K562 (cell line): ENCODE measurements at regions not wholly inside any gene's neighbourhood (a gene's known extent, or its start where the extent isn't known, plus 50 kb on each side); places are given as distances from the start of the nearest gene placed in this dataset.
"Not testable (repeated sequence)": the region's sequence is repeated elsewhere in the genome, so short reads cannot be mapped to it uniquely, and the experiment has no call there.

ENCODE experiments used
- ADNP ChIP-seq: fragments of 200-800 bp; sonication (Bioruptor generic); IDR thresholded peaks from 2 replicates; pipeline ENCODE4 v1.6.1; 2016; ENCODE audit warnings: missing genetic modification characterization, missing compliant biosample characterization
- HNRNPK ChIP-seq: fragments of 200-400 bp; formaldehyde crosslinking; IDR thresholded peaks from one replicate; pipeline ENCODE4 v1.6.1; 2018; ENCODE audit warnings: mild to moderate bottlenecking, low read depth, low read length; ENCODE audit not compliant: poor library complexity, severe bottlenecking
- PHF20 ChIP-seq: fragments of 450-650 bp; IDR thresholded peaks from 2 replicates; pipeline ENCODE4 v1.6.1; 2018; ENCODE audit not compliant: partially characterized antibody
- POLR2A ChIP-seq: fragments of 450-650 bp; conservative IDR thresholded peaks from 2 replicates; pipeline ENCODE4 v1.6.1; 2016
- SMARCB1 ChIP-seq: IDR thresholded peaks from 2 replicates; pipeline ENCODE4 v1.6.1; 2011; ENCODE audit warnings: improper control_type of control experiment, low read depth; ENCODE audit not compliant: insufficient read length
- SNRNP70 ChIP-seq: fragments of 200-400 bp; formaldehyde crosslinking; optimal IDR thresholded peaks from 2 replicates; pipeline ENCODE3; 2017; ENCODE audit warnings: low read depth, low read length
- SRSF9 ChIP-seq: fragments of 200-400 bp; formaldehyde crosslinking; IDR thresholded peaks from 2 replicates; pipeline ENCODE4 v1.6.1; 2017; ENCODE audit warnings: low read depth, low read length, borderline replicate concordance
- ZNF121 ChIP-seq: sonication (generic); formaldehyde crosslinking; conservative IDR thresholded peaks from 2 replicates; pipeline ENCODE4 v1.8.0; 2022; ENCODE audit warnings: missing genetic modification reagents
- ZNF24 ChIP-seq: fragments of 450-650 bp; IDR thresholded peaks from 2 replicates; pipeline ENCODE4 v1.6.1; 2016
- TF ChIP-seq, protein P1 (sequence below), 3 experiments: IDR thresholded peaks in 2 of 3; conservative IDR thresholded peaks in 1 of 3; 2 replicates each; pipeline ENCODE4 v1.5.1; 2011 to 2012; ENCODE audit warnings: low read length in 3 of 3, mild to moderate bottlenecking in 3 of 3, control low read depth in 2 of 3, improper control_type of control experiment in 1 of 3, inconsistent platforms in 1 of 3, low read depth in 1 of 3, mixed read lengths in 1 of 3, moderate library complexity in 1 of 3; ENCODE audit not compliant: insufficient read depth in 2 of 3
- TF ChIP-seq, protein P2 (sequence below), 2 experiments: fragments of 450-650 bp in 1 of 2; IDR thresholded peaks; 2 replicates each; pipeline ENCODE4 v1.6.1; 2011 to 2017; ENCODE audit warnings: low read depth in 2 of 2, antibody characterized with exemption in 1 of 2, borderline replicate concordance in 1 of 2, low read length in 1 of 2, mild to moderate bottlenecking in 1 of 2, mixed read lengths in 1 of 2; ENCODE audit not compliant: control insufficient read depth in 1 of 2
- TF ChIP-seq, protein P3 (sequence below): fragments of 250-450 bp; sonication (Bioruptor Pico); IDR thresholded peaks from 2 replicates; pipeline ENCODE4 v1.5.0; 2021

DNA sequence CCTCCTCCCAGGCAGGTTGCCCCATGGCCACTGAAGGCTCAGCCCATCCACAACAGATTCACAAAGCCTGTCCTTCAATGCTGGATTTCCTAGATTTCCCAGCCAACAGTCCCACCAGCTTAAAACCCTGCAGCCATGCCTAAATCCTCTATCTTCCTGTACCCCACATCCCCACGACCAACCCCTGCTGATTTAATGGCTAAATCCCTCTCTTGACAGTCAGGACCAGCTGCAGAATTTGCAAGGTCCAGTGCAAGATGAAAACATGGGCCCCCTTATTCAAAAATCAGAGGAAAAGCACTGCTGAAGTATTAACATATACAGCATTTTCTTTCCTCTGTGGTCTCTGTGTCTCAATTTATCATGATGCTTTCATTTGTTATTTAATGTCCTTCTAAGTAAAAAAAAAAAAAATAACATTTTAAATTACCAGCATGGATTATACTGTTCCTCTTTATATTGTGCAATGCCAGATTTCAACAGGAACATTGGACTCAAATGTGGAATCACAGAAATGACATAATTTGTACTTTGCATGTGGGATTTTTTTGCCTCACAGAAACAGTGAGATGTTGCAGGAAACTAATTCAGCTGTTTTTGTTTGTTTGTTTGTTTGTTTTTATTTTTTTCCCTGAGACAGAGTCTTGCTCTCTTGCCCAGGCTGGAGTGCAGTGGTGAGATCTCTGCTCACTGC, 63.0 kb upstream of the DRD5 start:
- TF ChIP-seq SMARCB1; ZNF24; SNRNP70; PHF20; ADNP (tag); HNRNPK; ZNF121 (CRISPR knock-in tag); SRSF9; POLR2A: not testable (repeated sequence)
- TF ChIP-seq, protein P1, sequence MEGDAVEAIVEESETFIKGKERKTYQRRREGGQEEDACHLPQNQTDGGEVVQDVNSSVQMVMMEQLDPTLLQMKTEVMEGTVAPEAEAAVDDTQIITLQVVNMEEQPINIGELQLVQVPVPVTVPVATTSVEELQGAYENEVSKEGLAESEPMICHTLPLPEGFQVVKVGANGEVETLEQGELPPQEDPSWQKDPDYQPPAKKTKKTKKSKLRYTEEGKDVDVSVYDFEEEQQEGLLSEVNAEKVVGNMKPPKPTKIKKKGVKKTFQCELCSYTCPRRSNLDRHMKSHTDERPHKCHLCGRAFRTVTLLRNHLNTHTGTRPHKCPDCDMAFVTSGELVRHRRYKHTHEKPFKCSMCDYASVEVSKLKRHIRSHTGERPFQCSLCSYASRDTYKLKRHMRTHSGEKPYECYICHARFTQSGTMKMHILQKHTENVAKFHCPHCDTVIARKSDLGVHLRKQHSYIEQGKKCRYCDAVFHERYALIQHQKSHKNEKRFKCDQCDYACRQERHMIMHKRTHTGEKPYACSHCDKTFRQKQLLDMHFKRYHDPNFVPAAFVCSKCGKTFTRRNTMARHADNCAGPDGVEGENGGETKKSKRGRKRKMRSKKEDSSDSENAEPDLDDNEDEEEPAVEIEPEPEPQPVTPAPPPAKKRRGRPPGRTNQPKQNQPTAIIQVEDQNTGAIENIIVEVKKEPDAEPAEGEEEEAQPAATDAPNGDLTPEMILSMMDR (IDR thresholded peaks at IDR 0.05 in 2 of 3, conservative IDR thresholded peaks at IDR 0.05 in 1 of 3; ENCODE audit: insufficient read depth in 2 of 3, low read depth in 1 of 3, low read length in 3 of 3), result not testable (repeated sequence)
- TF ChIP-seq, protein P2, sequence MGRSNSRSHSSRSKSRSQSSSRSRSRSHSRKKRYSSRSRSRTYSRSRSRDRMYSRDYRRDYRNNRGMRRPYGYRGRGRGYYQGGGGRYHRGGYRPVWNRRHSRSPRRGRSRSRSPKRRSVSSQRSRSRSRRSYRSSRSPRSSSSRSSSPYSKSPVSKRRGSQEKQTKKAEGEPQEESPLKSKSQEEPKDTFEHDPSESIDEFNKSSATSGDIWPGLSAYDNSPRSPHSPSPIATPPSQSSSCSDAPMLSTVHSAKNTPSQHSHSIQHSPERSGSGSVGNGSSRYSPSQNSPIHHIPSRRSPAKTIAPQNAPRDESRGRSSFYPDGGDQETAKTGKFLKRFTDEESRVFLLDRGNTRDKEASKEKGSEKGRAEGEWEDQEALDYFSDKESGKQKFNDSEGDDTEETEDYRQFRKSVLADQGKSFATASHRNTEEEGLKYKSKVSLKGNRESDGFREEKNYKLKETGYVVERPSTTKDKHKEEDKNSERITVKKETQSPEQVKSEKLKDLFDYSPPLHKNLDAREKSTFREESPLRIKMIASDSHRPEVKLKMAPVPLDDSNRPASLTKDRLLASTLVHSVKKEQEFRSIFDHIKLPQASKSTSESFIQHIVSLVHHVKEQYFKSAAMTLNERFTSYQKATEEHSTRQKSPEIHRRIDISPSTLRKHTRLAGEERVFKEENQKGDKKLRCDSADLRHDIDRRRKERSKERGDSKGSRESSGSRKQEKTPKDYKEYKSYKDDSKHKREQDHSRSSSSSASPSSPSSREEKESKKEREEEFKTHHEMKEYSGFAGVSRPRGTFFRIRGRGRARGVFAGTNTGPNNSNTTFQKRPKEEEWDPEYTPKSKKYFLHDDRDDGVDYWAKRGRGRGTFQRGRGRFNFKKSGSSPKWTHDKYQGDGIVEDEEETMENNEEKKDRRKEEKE (IDR thresholded peaks at IDR 0.05; ENCODE audit: borderline replicate concordance in 1 of 2, control insufficient read depth in 1 of 2, low read depth in 2 of 2, low read length in 1 of 2), result not testable (repeated sequence)
- TF ChIP-seq, protein P3, sequence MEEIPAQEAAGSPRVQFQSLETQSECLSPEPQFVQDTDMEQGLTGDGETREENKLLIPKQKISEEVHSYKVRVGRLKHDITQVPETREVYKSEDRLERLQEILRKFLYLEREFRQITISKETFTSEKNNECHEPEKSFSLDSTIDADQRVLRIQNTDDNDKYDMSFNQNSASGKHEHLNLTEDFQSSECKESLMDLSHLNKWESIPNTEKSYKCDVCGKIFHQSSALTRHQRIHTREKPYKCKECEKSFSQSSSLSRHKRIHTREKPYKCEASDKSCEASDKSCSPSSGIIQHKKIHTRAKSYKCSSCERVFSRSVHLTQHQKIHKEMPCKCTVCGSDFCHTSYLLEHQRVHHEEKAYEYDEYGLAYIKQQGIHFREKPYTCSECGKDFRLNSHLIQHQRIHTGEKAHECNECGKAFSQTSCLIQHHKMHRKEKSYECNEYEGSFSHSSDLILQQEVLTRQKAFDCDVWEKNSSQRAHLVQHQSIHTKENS, result not testable (repeated sequence)
